H1 (cell line): ENCODE measurements at regions not wholly inside any gene's neighbourhood (a gene's known extent, or its start where the extent isn't known, plus 50 kb on each side); places are given as distances from the start of the nearest gene placed in this dataset.

Source experiments
- CTCF ChIA-PET: fragments of 300-600 bp; sonication (Branson Sonifier 250); formaldehyde crosslinking; loops from one replicate; lab custom pipeline; 2021; ENCODE audit not compliant: partially characterized antibody; lab: Charles Lee
- POLR2A ChIA-PET: fragments of 300-600 bp; sonication (Branson Sonifier 250); formaldehyde crosslinking; loops from one replicate; lab custom pipeline; 2021; ENCODE audit warnings: inconsistent platforms; ENCODE audit not compliant: partially characterized antibody; lab: Charles Lee
- DNase-seq, 2 experiments: peaks; one replicate each; pipeline versions ENCODE4 v3.0.0 to v3.0.0-alpha.2; 2010 to 2022; ENCODE audit warnings: low spot score in 2 of 2, low read depth in 1 of 2, mixed read lengths in 1 of 2
- FAIRE-seq: peaks from 2 replicates; lab custom pipeline; 2011; peaks lifted over from hg19 to GRCh38; lab: Jason Lieb, UNC
- H2AFZ ChIP-seq: 2 replicates; pipeline ENCODE4 v1.8.1; 2012; ENCODE audit warnings: low read length, inconsistent platforms
- H2AK5ac ChIP-seq: 2 replicates; pipeline ENCODE4 v1.6.1; 2013; ENCODE audit warnings: low read depth, low read length
- H2BK120ac ChIP-seq: replicated peaks from 2 replicates; pipeline ENCODE3; 2013; ENCODE audit warnings: low read depth, low read length, inconsistent platforms
- H2BK12ac ChIP-seq: 2 replicates; pipeline ENCODE4 v1.6.1; 2013; ENCODE audit warnings: low read depth, low read length
- H2BK15ac ChIP-seq: 2 replicates; pipeline ENCODE4 v1.6.1; 2013; ENCODE audit warnings: low read length
- H2BK20ac ChIP-seq: 2 replicates; pipeline ENCODE4 v1.6.1; 2013; ENCODE audit warnings: low read length
- H2BK5ac ChIP-seq: 2 replicates; pipeline ENCODE4 v1.6.1; 2013; ENCODE audit warnings: low read depth, low read length
- H3K14ac ChIP-seq: 2 replicates; pipeline ENCODE4 v1.6.1; 2013; ENCODE audit warnings: inconsistent platforms; ENCODE audit not compliant: insufficient read length
- H3K18ac ChIP-seq: 2 replicates; pipeline ENCODE4 v1.6.1; 2013; ENCODE audit warnings: low read length; ENCODE audit errors: extremely low read depth
- H3K23ac ChIP-seq: 2 replicates; pipeline ENCODE4 v1.6.1; 2013; ENCODE audit warnings: inconsistent platforms; ENCODE audit not compliant: insufficient read length
- H3K23me2 ChIP-seq: 2 replicates; pipeline ENCODE4 v1.6.1; 2013; ENCODE audit warnings: low read depth, low read length
- H3K27ac ChIP-seq: 2 replicates; pipeline ENCODE4 v1.6.1; 2011; ENCODE audit warnings: low read depth, low read length, inconsistent platforms
- H3K27me3 ChIP-seq, 4 experiments: replicated peaks in 1 of 4; 1 replicate in 1 of 4; 2 replicates in 3 of 4; pipeline versions ENCODE4 v1.6.1 to v1.8.1; 2011 to 2013; ENCODE audit warnings: low read length in 3 of 4, mild to moderate bottlenecking in 3 of 4, inconsistent platforms in 2 of 4, mixed read lengths in 2 of 4, moderate library complexity in 1 of 4; ENCODE audit not compliant: control insufficient read depth in 3 of 4, insufficient read depth in 3 of 4; ENCODE audit errors: extremely low read depth in 1 of 4
- H3K36me3 ChIP-seq, 4 experiments: 2 replicates each; pipeline versions ENCODE4 v1.6.1 to v1.8.1; 2011 to 2013; ENCODE audit warnings: mild to moderate bottlenecking in 4 of 4, low read length in 3 of 4, moderate library complexity in 2 of 4, control low read depth in 1 of 4, inconsistent platforms in 1 of 4; ENCODE audit not compliant: insufficient read depth in 4 of 4, control insufficient read depth in 2 of 4
- H3K4ac ChIP-seq: replicated peaks from 2 replicates; pipeline ENCODE3; 2013; ENCODE audit warnings: low read length, low read depth, mixed read lengths, inconsistent platforms; ENCODE audit not compliant: insufficient read length
- H3K4me1 ChIP-seq, 4 experiments: replicated peaks in 1 of 4; 1 replicate in 1 of 4; 2 replicates in 3 of 4; pipeline versions ENCODE4 v1.6.1 to v1.8.1; 2011 to 2013; ENCODE audit warnings: low read length in 3 of 4, inconsistent platforms in 2 of 4, mixed read lengths in 1 of 4; ENCODE audit not compliant: insufficient read depth in 4 of 4, control insufficient read depth in 3 of 4
- H3K4me2 ChIP-seq, 2 experiments: 2 replicates each; pipeline versions ENCODE4 v1.6.1 to v1.8.1; 2011 to 2013; ENCODE audit warnings: low read depth in 2 of 2, low read length in 2 of 2, control low read depth in 1 of 2, inconsistent platforms in 1 of 2, mild to moderate bottlenecking in 1 of 2; ENCODE audit not compliant: insufficient read depth in 1 of 2
- H3K4me3 ChIP-seq, 4 experiments: fragments of 200-600, 300-600 bp in 1 of 4; sonication (generic), shearing (Covaris generic), sonication (Bioruptor Twin) in 1 of 4; 2 replicates each; pipeline versions ENCODE4 v1.5.1 to v1.8.1; 2011 to 2016; ENCODE audit warnings: low read length in 4 of 4, low read depth in 3 of 4, control low read depth in 2 of 4, inconsistent platforms in 2 of 4, mild to moderate bottlenecking in 2 of 4, mixed read lengths in 1 of 4, moderate library complexity in 1 of 4; ENCODE audit not compliant: insufficient read depth in 2 of 4; ENCODE audit errors: extremely low read depth in 1 of 4
- H3K56ac ChIP-seq: replicated peaks from 2 replicates; pipeline ENCODE3; 2013; ENCODE audit warnings: low read depth, mild to moderate bottlenecking, mixed read lengths, low read length, inconsistent platforms; ENCODE audit not compliant: insufficient read length
- H3K79me1 ChIP-seq: 2 replicates; pipeline ENCODE4 v1.6.1; 2013; ENCODE audit warnings: low read depth, low read length, control low read depth
- H3K79me2 ChIP-seq, 2 experiments: 2 replicates each; pipeline versions ENCODE4 v1.6.1 to v1.8.1; 2012 to 2013; ENCODE audit warnings: low read length in 2 of 2, mild to moderate bottlenecking in 2 of 2, inconsistent platforms in 1 of 2; ENCODE audit not compliant: insufficient read depth in 2 of 2, control insufficient read depth in 1 of 2
- H3K9ac ChIP-seq, 4 experiments: replicated peaks in 1 of 4; 1 replicate in 1 of 4; 2 replicates in 3 of 4; pipeline versions ENCODE4 v1.6.1 to v1.8.1; 2011 to 2013; ENCODE audit warnings: low read depth in 3 of 4, low read length in 3 of 4, control low read depth in 2 of 4, mild to moderate bottlenecking in 2 of 4, moderate library complexity in 2 of 4, inconsistent platforms in 1 of 4; ENCODE audit errors: extremely low read depth in 1 of 4
- H3K9me3 ChIP-seq, 2 experiments: 2 replicates each; pipeline versions ENCODE4 v1.6.1 to v1.8.1; 2012 to 2013; ENCODE audit warnings: mild to moderate bottlenecking in 2 of 2, moderate library complexity in 2 of 2, control low read depth in 1 of 2, inconsistent platforms in 1 of 2, low read depth in 1 of 2, low read length in 1 of 2, mixed read lengths in 1 of 2; ENCODE audit not compliant: insufficient read depth in 2 of 2
- H4K20me1 ChIP-seq, 2 experiments: replicated peaks in 1 of 2; 2 replicates each; pipeline versions ENCODE3 to v1.8.1; 2011 to 2013; ENCODE audit warnings: inconsistent platforms in 2 of 2, low read length in 2 of 2, mild to moderate bottlenecking in 1 of 2; ENCODE audit not compliant: insufficient read depth in 2 of 2, control insufficient read depth in 1 of 2
- H4K5ac ChIP-seq: 2 replicates; pipeline ENCODE4 v1.6.1; 2013; ENCODE audit warnings: low read length, low read depth, mixed read lengths, inconsistent platforms; ENCODE audit not compliant: insufficient read length
- H4K8ac ChIP-seq: 2 replicates; pipeline ENCODE4 v1.8.0; 2013; ENCODE audit warnings: mild to moderate bottlenecking, moderate library complexity, low read length, inconsistent platforms; ENCODE audit not compliant: insufficient read depth; ENCODE audit errors: extremely low read depth
- H4K91ac ChIP-seq: replicated peaks from 2 replicates; pipeline ENCODE3; 2013; ENCODE audit warnings: low read length, mixed read lengths, inconsistent platforms; ENCODE audit not compliant: insufficient read length
- EGR1 ChIP-seq: IDR thresholded peaks from 2 replicates; pipeline ENCODE4 v1.6.1; 2011; ENCODE audit warnings: low read depth, low read length, borderline replicate concordance
- USF2 ChIP-seq: IDR thresholded peaks from 2 replicates; pipeline ENCODE4 v1.6.1; 2011; ENCODE audit warnings: low read length, improper control_type of control experiment
- WGBS, 2 experiments: shearing (Covaris generic) in 1 of 2; methylation state at CpG; one replicate each; pipeline versions ENCODE4 v1.1.6 to v1.1.7; 2013 to 2015; ENCODE audit warnings: low lambda C conversion rate in 2 of 2, mixed read lengths in 2 of 2, inconsistent platforms in 1 of 2, low coverage in 1 of 2, missing lambda C conversion rate in 1 of 2; ENCODE audit not compliant: insufficient replicate concordance in 2 of 2, insufficient coverage in 1 of 2, insufficient read length in 1 of 2; ENCODE audit errors: extremely low coverage in 1 of 2, missing lambda C conversion rate in 1 of 2; 5-methylcytosine and 5-hydroxymethylcytosine counted together

GRCh38 chr21:15140321-15141019 lies 75.7 kb upstream of the NRIP1 start:
- Histone ChIP-seq H3K4me1 (no peaks in the 10 kb centered on the region), H3K79me2 (no peaks in the 10 kb centered on the region), H3K4me2 (no peak overlapping the region), H4K8ac (no peak overlapping the region), H2BK20ac (no peak overlapping the region), H2BK5ac (no peak overlapping the region), H3K18ac (no peak overlapping the region), H2AFZ (no peak overlapping the region), H3K4me3 (no peak overlapping the region), H2BK120ac (no peak overlapping the region), H3K9me3 (no peaks in the 10 kb centered on the region), H3K27me3 (no peaks in the 10 kb centered on the region; a peak in 1 of 7 replicates), H4K91ac (no peak overlapping the region), H4K5ac (no peak overlapping the region), H3K36me3 (no peaks in the 10 kb centered on the region), H2BK15ac (no peak overlapping the region), H4K20me1 (no peaks in the 10 kb centered on the region), H3K79me1 (no peaks in the 10 kb centered on the region), H2BK12ac (no peak overlapping the region), H3K23ac (no peak overlapping the region), H3K4ac (no peak overlapping the region), H3K27ac (no peak overlapping the region), H3K9ac (no peak overlapping the region), H3K56ac (no peak overlapping the region), H3K14ac (no peak overlapping the region), H2AK5ac (no peak overlapping the region), H3K23me2 (no peaks in the 10 kb centered on the region)
- POLR2A ChIA-PET = no interaction called here
- DNase-seq = no peak
- peak; percentile 13 for FAIRE-seq
- 85% methylated on average over 9 of the region's 9 CpGs; no CpG with 5 or more reads in 1 of the 2 experiments for WGBS, 2 experiments
- CTCF ChIA-PET = no interaction called here
- TF ChIP-seq USF2 (no peak), EGR1 (no peak)
